Neural cell (in vitro differentiated cells): ENCODE measurements at regions not wholly inside any gene's neighbourhood (a gene's known extent, or its start where the extent isn't known, plus 50 kb on each side); places are given as distances from the start of the nearest gene placed in this dataset.

ENCODE experiments used
- H2AFZ ChIP-seq: fragments of 200-600, 300-800 bp; sonication (generic), shearing (Covaris generic); 2 replicates; pipeline ENCODE4 v1.6.0; 2014; ENCODE audit warnings: low read depth, mild to moderate bottlenecking, antibody characterized with exemption, low read length, moderate library complexity
- H3F3A ChIP-seq: fragments of 200-600 bp; shearing (Covaris generic); 2 replicates; pipeline ENCODE4 v1.6.1; 2016; ENCODE audit warnings: mild to moderate bottlenecking, moderate library complexity, mixed read lengths, antibody characterized with exemption, low read length; ENCODE audit not compliant: insufficient read depth, poor library complexity, severe bottlenecking
- H3K27ac ChIP-seq: fragments of 200-600, 300-800 bp; sonication (generic), shearing (Covaris generic); 2 replicates; pipeline ENCODE4 v1.5.1; 2014; ENCODE audit warnings: mild to moderate bottlenecking, low read length, moderate library complexity
- H3K27me3 ChIP-seq: fragments of 300-800, 200-600 bp; sonication (generic), shearing (Covaris generic); 2 replicates; pipeline ENCODE4 v1.6.0; 2014; ENCODE audit warnings: mild to moderate bottlenecking, low read depth, low read length, moderate library complexity; ENCODE audit not compliant: insufficient read depth
- H3K36me3 ChIP-seq: fragments of 300-800, 200-600 bp; sonication (generic), shearing (Covaris generic); 2 replicates; pipeline ENCODE4 v1.5.1; 2014; ENCODE audit warnings: mild to moderate bottlenecking, antibody characterized with exemption, low read length, moderate library complexity; ENCODE audit not compliant: insufficient read depth
- H3K4me2 ChIP-seq: fragments of 300-800, 200-600 bp; sonication (generic), shearing (Covaris generic); 2 replicates; pipeline ENCODE4 v1.6.0; 2014; ENCODE audit warnings: mild to moderate bottlenecking, low read length
- H3K4me3 ChIP-seq: fragments of 300-800, 200-600 bp; sonication (generic), shearing (Covaris generic); 2 replicates; pipeline ENCODE4 v1.5.1; 2014; ENCODE audit warnings: mild to moderate bottlenecking, low read length, moderate library complexity
- H3K79me2 ChIP-seq: fragments of 200-600 bp; shearing (Covaris generic); replicated peaks from 2 replicates; pipeline ENCODE4 v1.6.0; 2014; ENCODE audit warnings: mild to moderate bottlenecking, low read length, moderate library complexity; ENCODE audit not compliant: insufficient read depth
- H3K9ac ChIP-seq: fragments of 300-800, 200-600 bp; sonication (generic), shearing (Covaris generic); 2 replicates; pipeline ENCODE4 v1.6.1; 2016; ENCODE audit warnings: mild to moderate bottlenecking, low read length, mixed read lengths
- H3K9me2 ChIP-seq: fragments of 200-600 bp; shearing (Covaris generic); 2 replicates; pipeline ENCODE4 v1.6.1; 2016; ENCODE audit warnings: mild to moderate bottlenecking, low read length, mixed read lengths; ENCODE audit not compliant: insufficient read depth
- H3K9me3 ChIP-seq: fragments of 200-600, 300-800 bp; sonication (generic), shearing (Covaris generic); 2 replicates; pipeline ENCODE4 v1.6.1; 2016; ENCODE audit warnings: mild to moderate bottlenecking, mixed run types, low read length, moderate library complexity, mixed read lengths
- H4K20me1 ChIP-seq: fragments of 200-600 bp; shearing (Covaris generic); 2 replicates; pipeline ENCODE4 v1.6.1; 2016; ENCODE audit warnings: mild to moderate bottlenecking, mixed run types; ENCODE audit not compliant: insufficient read depth
- EP300 ChIP-seq: fragments of 450-650 bp; conservative IDR thresholded peaks from 2 replicates; pipeline ENCODE4 v1.6.1; 2014; ENCODE audit warnings: antibody characterized with exemption, mild to moderate bottlenecking, moderate library complexity; ENCODE audit not compliant: poor library complexity, severe bottlenecking
- EZH2 ChIP-seq: fragments of 200-600, 300-800 bp; shearing (Covaris generic), sonication (generic); IDR thresholded peaks from 2 replicates; pipeline ENCODE4 v1.6.1; 2014; ENCODE audit warnings: antibody characterized with exemption, low read length, borderline replicate concordance, mild to moderate bottlenecking; ENCODE audit not compliant: insufficient read depth, poor library complexity, severe bottlenecking
- MXI1 ChIP-seq: fragments of 450-650 bp; conservative IDR thresholded peaks from 2 replicates; pipeline ENCODE4 v1.6.1; 2014; ENCODE audit warnings: antibody characterized with exemption, mild to moderate bottlenecking; ENCODE audit not compliant: poor library complexity, severe bottlenecking
- POLR2AphosphoS5 ChIP-seq: IDR thresholded peaks from 2 replicates; pipeline ENCODE4 v1.6.1; 2012
- RAD21 ChIP-seq: fragments of 450-650 bp; conservative IDR thresholded peaks from 2 replicates; pipeline ENCODE4 v1.6.1; 2014; ENCODE audit warnings: antibody characterized with exemption, mild to moderate bottlenecking, moderate library complexity
- SMC3 ChIP-seq: fragments of 450-650 bp; conservative IDR thresholded peaks from 2 replicates; pipeline ENCODE4 v1.6.1; 2014; ENCODE audit warnings: antibody characterized with exemption, mild to moderate bottlenecking, moderate library complexity; ENCODE audit not compliant: poor library complexity
- TAF1 ChIP-seq: IDR thresholded peaks from 2 replicates; pipeline ENCODE4 v1.6.1; 2012; ENCODE audit warnings: low read depth
- TF ChIP-seq, protein P1 (sequence below): fragments of 450-650 bp; IDR thresholded peaks from 2 replicates; pipeline ENCODE4 v1.5.1; 2014; ENCODE audit warnings: antibody characterized with exemption, mild to moderate bottlenecking, moderate library complexity; ENCODE audit not compliant: poor library complexity, severe bottlenecking
- TF ChIP-seq, protein P2 (sequence below): IDR thresholded peaks from 2 replicates; pipeline ENCODE4 v1.6.1; 2012; ENCODE audit warnings: borderline replicate concordance

DNA sequence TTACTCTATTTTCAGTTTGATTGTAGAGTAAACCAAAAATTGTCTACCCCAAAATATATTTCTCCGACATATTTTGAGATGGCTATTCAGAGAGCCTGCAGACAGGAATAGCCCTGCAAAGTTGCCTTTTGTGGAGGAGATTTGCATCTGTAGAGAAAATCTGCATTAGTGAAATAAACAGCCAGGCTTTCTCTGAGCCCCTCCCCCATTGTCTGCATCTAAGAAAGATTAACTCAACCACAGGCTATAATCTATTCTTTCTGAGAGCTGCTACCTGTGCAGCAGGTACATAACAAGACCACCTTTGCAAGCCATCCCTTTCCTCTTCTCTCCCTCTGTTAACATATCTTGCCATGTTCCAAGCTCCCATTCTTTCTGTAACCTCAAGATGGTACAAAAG lies 1034.2 kb downstream of the SORCS3 start:
- H3F3A ChIP-seq: no peaks in the 10 kb centered on the region
- TF ChIP-seq, protein P1, sequence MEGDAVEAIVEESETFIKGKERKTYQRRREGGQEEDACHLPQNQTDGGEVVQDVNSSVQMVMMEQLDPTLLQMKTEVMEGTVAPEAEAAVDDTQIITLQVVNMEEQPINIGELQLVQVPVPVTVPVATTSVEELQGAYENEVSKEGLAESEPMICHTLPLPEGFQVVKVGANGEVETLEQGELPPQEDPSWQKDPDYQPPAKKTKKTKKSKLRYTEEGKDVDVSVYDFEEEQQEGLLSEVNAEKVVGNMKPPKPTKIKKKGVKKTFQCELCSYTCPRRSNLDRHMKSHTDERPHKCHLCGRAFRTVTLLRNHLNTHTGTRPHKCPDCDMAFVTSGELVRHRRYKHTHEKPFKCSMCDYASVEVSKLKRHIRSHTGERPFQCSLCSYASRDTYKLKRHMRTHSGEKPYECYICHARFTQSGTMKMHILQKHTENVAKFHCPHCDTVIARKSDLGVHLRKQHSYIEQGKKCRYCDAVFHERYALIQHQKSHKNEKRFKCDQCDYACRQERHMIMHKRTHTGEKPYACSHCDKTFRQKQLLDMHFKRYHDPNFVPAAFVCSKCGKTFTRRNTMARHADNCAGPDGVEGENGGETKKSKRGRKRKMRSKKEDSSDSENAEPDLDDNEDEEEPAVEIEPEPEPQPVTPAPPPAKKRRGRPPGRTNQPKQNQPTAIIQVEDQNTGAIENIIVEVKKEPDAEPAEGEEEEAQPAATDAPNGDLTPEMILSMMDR: no peak
- TF ChIP-seq EP300: no peak
- TF ChIP-seq RAD21: no peak
- TF ChIP-seq SMC3: no peak
- no peak for TF ChIP-seq POLR2AphosphoS5
- TF ChIP-seq, protein P2, sequence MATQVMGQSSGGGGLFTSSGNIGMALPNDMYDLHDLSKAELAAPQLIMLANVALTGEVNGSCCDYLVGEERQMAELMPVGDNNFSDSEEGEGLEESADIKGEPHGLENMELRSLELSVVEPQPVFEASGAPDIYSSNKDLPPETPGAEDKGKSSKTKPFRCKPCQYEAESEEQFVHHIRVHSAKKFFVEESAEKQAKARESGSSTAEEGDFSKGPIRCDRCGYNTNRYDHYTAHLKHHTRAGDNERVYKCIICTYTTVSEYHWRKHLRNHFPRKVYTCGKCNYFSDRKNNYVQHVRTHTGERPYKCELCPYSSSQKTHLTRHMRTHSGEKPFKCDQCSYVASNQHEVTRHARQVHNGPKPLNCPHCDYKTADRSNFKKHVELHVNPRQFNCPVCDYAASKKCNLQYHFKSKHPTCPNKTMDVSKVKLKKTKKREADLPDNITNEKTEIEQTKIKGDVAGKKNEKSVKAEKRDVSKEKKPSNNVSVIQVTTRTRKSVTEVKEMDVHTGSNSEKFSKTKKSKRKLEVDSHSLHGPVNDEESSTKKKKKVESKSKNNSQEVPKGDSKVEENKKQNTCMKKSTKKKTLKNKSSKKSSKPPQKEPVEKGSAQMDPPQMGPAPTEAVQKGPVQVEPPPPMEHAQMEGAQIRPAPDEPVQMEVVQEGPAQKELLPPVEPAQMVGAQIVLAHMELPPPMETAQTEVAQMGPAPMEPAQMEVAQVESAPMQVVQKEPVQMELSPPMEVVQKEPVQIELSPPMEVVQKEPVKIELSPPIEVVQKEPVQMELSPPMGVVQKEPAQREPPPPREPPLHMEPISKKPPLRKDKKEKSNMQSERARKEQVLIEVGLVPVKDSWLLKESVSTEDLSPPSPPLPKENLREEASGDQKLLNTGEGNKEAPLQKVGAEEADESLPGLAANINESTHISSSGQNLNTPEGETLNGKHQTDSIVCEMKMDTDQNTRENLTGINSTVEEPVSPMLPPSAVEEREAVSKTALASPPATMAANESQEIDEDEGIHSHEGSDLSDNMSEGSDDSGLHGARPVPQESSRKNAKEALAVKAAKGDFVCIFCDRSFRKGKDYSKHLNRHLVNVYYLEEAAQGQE: no peak
- TF ChIP-seq TAF1: no peak
- no peak for TF ChIP-seq MXI1
- TF ChIP-seq EZH2: no peak
- H3K4me2 ChIP-seq: no peak overlapping the region
- H3K9me3 ChIP-seq: peaks cover 6% of the 10 kb centered on the region
- no peaks in the 10 kb centered on the region for H3K36me3 ChIP-seq
- H3K27ac ChIP-seq: no peak overlapping the region
- no peaks in the 10 kb centered on the region for H3K79me2 ChIP-seq
- H3K4me3 ChIP-seq: no peak overlapping the region
- no peak overlapping the region for H3K9ac ChIP-seq
- H3K27me3 ChIP-seq: no peaks in the 10 kb centered on the region
- H4K20me1 ChIP-seq: no peaks in the 10 kb centered on the region
- no peak overlapping the region for H2AFZ ChIP-seq
- no peaks in the 10 kb centered on the region for H3K9me2 ChIP-seq

DNA sequence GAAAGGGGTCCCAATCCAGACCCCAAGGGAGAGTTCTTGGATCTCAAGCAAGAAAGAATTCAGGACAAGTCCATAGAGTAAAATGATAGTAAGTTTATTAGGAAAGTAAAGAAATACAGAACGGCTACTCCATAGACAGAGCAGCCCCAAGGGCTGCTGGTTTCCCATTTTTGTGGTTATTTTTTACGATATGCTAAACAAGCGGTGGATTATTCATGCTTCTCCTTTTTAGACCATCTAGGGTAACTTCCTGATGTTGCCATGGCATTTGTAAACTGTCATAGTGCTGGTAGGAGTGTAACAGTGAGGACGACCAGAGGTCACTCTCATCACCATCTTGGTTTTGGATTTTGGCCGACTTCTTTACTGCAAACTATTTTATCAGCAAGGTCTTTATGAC lies 1033.4 kb downstream of the SORCS3 start:
- Histone ChIP-seq H2AFZ (no peak overlapping the region), H3K9me2 (no peaks in the 10 kb centered on the region), H4K20me1 (no peaks in the 10 kb centered on the region), H3K9me3 (peaks cover 6% of the 10 kb centered on the region), H3K9ac (no peak overlapping the region), H3K36me3 (no peaks in the 10 kb centered on the region), H3F3A (no peaks in the 10 kb centered on the region), H3K4me2 (no peak overlapping the region), H3K79me2 (no peaks in the 10 kb centered on the region), H3K4me3 (no peak overlapping the region), H3K27me3 (no peaks in the 10 kb centered on the region), H3K27ac (no peak overlapping the region)
- TF ChIP-seq, protein P2: no peak
- no peak for TF ChIP-seq POLR2AphosphoS5
- no peak for TF ChIP-seq TAF1
- no peak for TF ChIP-seq MXI1
- TF ChIP-seq EZH2: no peak
- TF ChIP-seq EP300: no peak
- TF ChIP-seq, protein P1: no peak
- TF ChIP-seq RAD21: no peak
